ENCODE measurements at regions not wholly inside any gene's neighbourhood (a gene's known extent, or its start where the extent isn't known, plus 50 kb on each side); places are given as distances from the start of the nearest gene placed in this dataset.

DNA sequence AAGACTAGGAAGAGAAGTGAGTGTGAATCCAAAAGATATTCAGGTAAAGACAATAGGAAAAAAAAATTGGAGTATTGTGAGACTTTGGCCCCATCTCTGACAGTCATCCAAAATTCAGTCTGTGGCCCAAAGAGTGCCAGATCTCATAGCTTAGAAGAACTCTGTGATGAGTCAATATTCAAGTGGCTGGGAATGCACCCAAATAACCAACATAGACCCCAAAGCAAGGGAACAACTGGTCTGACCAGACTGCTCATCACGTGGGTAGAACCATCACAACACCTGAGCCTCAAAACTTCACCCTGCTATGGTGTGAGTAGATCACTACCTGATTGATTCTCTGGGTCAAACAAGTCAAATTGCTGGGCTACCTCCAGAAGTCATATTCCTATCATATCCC is 51.1 kb upstream of the TRDN start:
- ChIA-PET POLR2A (no interaction called here), CTCF (no interaction called here)
- intact Hi-C loops (cut with micrococcal nuclease; ENCODE audit: unreplicated experiment) (no loop called here), in situ Hi-C loops (cut with HindIII; ENCODE audit: low pct_unique_long_range_greater_than_20kb, low sequenced_read_pairs) (no loop called here)
- Histone ChIP-seq H3K9me3 (ENCODE audit: control insufficient read depth, insufficient read depth, low read depth, low read length) (no peaks in the 10 kb centered on the region), H3K36me3 (ENCODE audit: control insufficient read depth, insufficient read depth, low read length) (no peaks in the 10 kb centered on the region), H3K4me3 (ENCODE audit: low read depth in 2 of 2, low read length in 2 of 2) (no peak overlapping the region), H3K27ac (ENCODE audit: low read length) (no peak overlapping the region), H3K27me3 (ENCODE audit: control insufficient read depth, insufficient read depth, low read length) (no peaks in the 10 kb centered on the region), H3K4me1 (ENCODE audit: control insufficient read depth, insufficient read depth, low read length) (no peaks in the 10 kb centered on the region)
- ATAC-seq, result no peak
- DNase-seq (ENCODE audit: low read depth, low spot score), result no peak
- no peak for TF ChIP-seq SIN3A (IDR thresholded peaks at IDR 0.05; ENCODE audit: borderline replicate concordance, insufficient read depth, low read depth, low read length)
- TF ChIP-seq TCF7L2 (IDR thresholded peaks at IDR 0.05; ENCODE audit: low read depth, low read length), result no peak
- TF ChIP-seq, protein P1, sequence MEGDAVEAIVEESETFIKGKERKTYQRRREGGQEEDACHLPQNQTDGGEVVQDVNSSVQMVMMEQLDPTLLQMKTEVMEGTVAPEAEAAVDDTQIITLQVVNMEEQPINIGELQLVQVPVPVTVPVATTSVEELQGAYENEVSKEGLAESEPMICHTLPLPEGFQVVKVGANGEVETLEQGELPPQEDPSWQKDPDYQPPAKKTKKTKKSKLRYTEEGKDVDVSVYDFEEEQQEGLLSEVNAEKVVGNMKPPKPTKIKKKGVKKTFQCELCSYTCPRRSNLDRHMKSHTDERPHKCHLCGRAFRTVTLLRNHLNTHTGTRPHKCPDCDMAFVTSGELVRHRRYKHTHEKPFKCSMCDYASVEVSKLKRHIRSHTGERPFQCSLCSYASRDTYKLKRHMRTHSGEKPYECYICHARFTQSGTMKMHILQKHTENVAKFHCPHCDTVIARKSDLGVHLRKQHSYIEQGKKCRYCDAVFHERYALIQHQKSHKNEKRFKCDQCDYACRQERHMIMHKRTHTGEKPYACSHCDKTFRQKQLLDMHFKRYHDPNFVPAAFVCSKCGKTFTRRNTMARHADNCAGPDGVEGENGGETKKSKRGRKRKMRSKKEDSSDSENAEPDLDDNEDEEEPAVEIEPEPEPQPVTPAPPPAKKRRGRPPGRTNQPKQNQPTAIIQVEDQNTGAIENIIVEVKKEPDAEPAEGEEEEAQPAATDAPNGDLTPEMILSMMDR (IDR thresholded peaks at IDR 0.05), result no peak
- TF ChIP-seq, protein P2, sequence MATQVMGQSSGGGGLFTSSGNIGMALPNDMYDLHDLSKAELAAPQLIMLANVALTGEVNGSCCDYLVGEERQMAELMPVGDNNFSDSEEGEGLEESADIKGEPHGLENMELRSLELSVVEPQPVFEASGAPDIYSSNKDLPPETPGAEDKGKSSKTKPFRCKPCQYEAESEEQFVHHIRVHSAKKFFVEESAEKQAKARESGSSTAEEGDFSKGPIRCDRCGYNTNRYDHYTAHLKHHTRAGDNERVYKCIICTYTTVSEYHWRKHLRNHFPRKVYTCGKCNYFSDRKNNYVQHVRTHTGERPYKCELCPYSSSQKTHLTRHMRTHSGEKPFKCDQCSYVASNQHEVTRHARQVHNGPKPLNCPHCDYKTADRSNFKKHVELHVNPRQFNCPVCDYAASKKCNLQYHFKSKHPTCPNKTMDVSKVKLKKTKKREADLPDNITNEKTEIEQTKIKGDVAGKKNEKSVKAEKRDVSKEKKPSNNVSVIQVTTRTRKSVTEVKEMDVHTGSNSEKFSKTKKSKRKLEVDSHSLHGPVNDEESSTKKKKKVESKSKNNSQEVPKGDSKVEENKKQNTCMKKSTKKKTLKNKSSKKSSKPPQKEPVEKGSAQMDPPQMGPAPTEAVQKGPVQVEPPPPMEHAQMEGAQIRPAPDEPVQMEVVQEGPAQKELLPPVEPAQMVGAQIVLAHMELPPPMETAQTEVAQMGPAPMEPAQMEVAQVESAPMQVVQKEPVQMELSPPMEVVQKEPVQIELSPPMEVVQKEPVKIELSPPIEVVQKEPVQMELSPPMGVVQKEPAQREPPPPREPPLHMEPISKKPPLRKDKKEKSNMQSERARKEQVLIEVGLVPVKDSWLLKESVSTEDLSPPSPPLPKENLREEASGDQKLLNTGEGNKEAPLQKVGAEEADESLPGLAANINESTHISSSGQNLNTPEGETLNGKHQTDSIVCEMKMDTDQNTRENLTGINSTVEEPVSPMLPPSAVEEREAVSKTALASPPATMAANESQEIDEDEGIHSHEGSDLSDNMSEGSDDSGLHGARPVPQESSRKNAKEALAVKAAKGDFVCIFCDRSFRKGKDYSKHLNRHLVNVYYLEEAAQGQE (IDR thresholded peaks at IDR 0.05; ENCODE audit: insufficient read depth in 1 of 2, low read depth in 2 of 2, low read length in 1 of 2), result no peak
- TF ChIP-seq POLR2AphosphoS5 (IDR thresholded peaks at IDR 0.05; ENCODE audit: low read depth, low read length), result no peak
- BruUV-seq (replicated peaks), result no TSS peak
